B cell (primary cell): ENCODE measurements at regions not wholly inside any gene's neighbourhood (a gene's known extent, or its start where the extent isn't known, plus 50 kb on each side); places are given as distances from the start of the nearest gene placed in this dataset.

Experiments used
- ATAC-seq: fragments of 200-7000 bp; cut with Tn5 transposase; one replicate; pipeline ENCODE4 v1.10.0; 2021; ENCODE audit warnings: low read depth, mild to moderate bottlenecking, moderate number of reproducible peaks, moderate library complexity
- CTCF ChIA-PET: fragments of 350-600 bp; sonication (Branson Sonifier 250); formaldehyde crosslinking; loops from one replicate; lab custom pipeline; 2021; ENCODE audit warnings: antibody characterized with exemption, inconsistent platforms; lab: Charles Lee
- POLR2A ChIA-PET: fragments of 350-600 bp; sonication (Branson Sonifier 250); formaldehyde crosslinking; loops from one replicate; lab custom pipeline; 2021; ENCODE audit warnings: antibody characterized with exemption; lab: Charles Lee
- DNase-seq: peaks from one replicate; pipeline ENCODE4 v3.0.0; 2013
- H2AFZ ChIP-seq: 2 replicates; pipeline ENCODE4 v1.6.1; 2012; ENCODE audit warnings: mild to moderate bottlenecking, low read depth, low read length; ENCODE audit not compliant: insufficient read depth, poor library complexity, severe bottlenecking
- H3K27ac ChIP-seq, 2 donors: 1 replicate in 1 of 2; 2 replicates in 1 of 2; pipeline ENCODE4 v1.5.1; 2012 to 2013; ENCODE audit warnings: low read length in 2 of 2, mild to moderate bottlenecking in 2 of 2, moderate library complexity in 1 of 2
- H3K27me3 ChIP-seq, 4 experiments: fragments of 200-600 bp in 1 of 4; sonication (generic) in 1 of 4; replicated peaks in 1 of 4; 1 replicate in 2 of 4; 2 replicates in 2 of 4; pipeline versions ENCODE4 v1.6.1 to v1.7.0; 2013 to 2016; ENCODE audit warnings: low read length in 3 of 4, mild to moderate bottlenecking in 2 of 4, mixed read lengths in 1 of 4, moderate library complexity in 1 of 4; ENCODE audit not compliant: insufficient read depth in 4 of 4, control insufficient read depth in 3 of 4; ENCODE audit errors: control extremely low read depth in 1 of 4
- H3K36me3 ChIP-seq, 2 experiments: replicated peaks in 1 of 2; 1 replicate in 1 of 2; 2 replicates in 1 of 2; pipeline versions ENCODE4 v1.6.1 to v1.7.1; 2013; ENCODE audit warnings: low read length in 1 of 2; ENCODE audit not compliant: insufficient read depth in 2 of 2, control insufficient read depth in 1 of 2; ENCODE audit errors: control extremely low read depth in 1 of 2, extremely low read depth in 1 of 2
- H3K4me1 ChIP-seq, 2 donors: fragments of 200-600 bp in 1 of 2; sonication (generic) in 1 of 2; 1 replicate in 1 of 2; 2 replicates in 1 of 2; pipeline versions ENCODE4 v1.5.1 to v1.6.1; 2013 to 2017; ENCODE audit warnings: low read length in 2 of 2; ENCODE audit not compliant: control insufficient read depth in 2 of 2, insufficient read depth in 2 of 2
- H3K4me2 ChIP-seq: replicated peaks from 2 replicates; pipeline ENCODE3; 2012; ENCODE audit warnings: mild to moderate bottlenecking, low read depth, low read length; ENCODE audit not compliant: poor library complexity, severe bottlenecking
- H3K4me3 ChIP-seq, 5 experiments: fragments of 200-600 bp in 1 of 5; sonication (generic) in 1 of 5; 1 replicate in 3 of 5; 2 replicates in 2 of 5; pipeline versions ENCODE4 v1.5.1 to v1.7.0; 2011 to 2016; ENCODE audit warnings: low read length in 4 of 5, mild to moderate bottlenecking in 4 of 5, low read depth in 2 of 5, control low read depth in 1 of 5, moderate library complexity in 1 of 5; ENCODE audit not compliant: insufficient read depth in 1 of 5; ENCODE audit errors: control extremely low read depth in 1 of 5, extremely low read depth in 1 of 5
- H3K79me2 ChIP-seq: fragments of 200-600 bp; sonication (generic); one replicate; pipeline ENCODE4 v1.6.0; 2016; ENCODE audit warnings: low read length; ENCODE audit not compliant: control insufficient read depth, insufficient read depth
- H3K9ac ChIP-seq: fragments of 200-600 bp; sonication (generic); 2 replicates; pipeline ENCODE4 v1.6.1; 2017; ENCODE audit warnings: mild to moderate bottlenecking, low read length, moderate library complexity
- H3K9me3 ChIP-seq, 3 donors: one replicate each; pipeline versions ENCODE4 v1.6.1 to v1.7.1; 2013; ENCODE audit warnings: low read length in 2 of 3; ENCODE audit not compliant: control insufficient read depth in 2 of 3, insufficient read depth in 1 of 3; ENCODE audit errors: control extremely low read depth in 1 of 3
- H4K20me1 ChIP-seq: 2 replicates; pipeline ENCODE4 v1.6.0; 2012; ENCODE audit warnings: mild to moderate bottlenecking, low read length; ENCODE audit not compliant: insufficient read depth, control insufficient read depth, poor library complexity, severe bottlenecking
- H3K27ac Mint-ChIP-seq: one replicate; pipeline ENCODE4 v1.8.0; 2021; ENCODE audit warnings: mixed read lengths
- H3K27me3 Mint-ChIP-seq: one replicate; pipeline ENCODE4 v1.8.0; 2021; ENCODE audit warnings: mixed read lengths
- H3K4me1 Mint-ChIP-seq: one replicate; pipeline ENCODE4 v1.8.0; 2021; ENCODE audit warnings: mixed read lengths
- H3K4me3 Mint-ChIP-seq: one replicate; pipeline ENCODE4 v1.8.0; 2021; ENCODE audit warnings: mixed read lengths
- H3K9me3 Mint-ChIP-seq: one replicate; pipeline ENCODE4 v1.8.0; 2022; ENCODE audit warnings: mixed read lengths; ENCODE audit not compliant: insufficient read depth
- CTCF ChIP-seq: fragments of 200-600 bp; IDR thresholded peaks from one replicate; pipeline ENCODE4 v1.8.0; 2022; ENCODE audit warnings: antibody characterized with exemption, mild to moderate bottlenecking
- EZH2 ChIP-seq: IDR thresholded peaks from 2 replicates; pipeline ENCODE4 v1.6.1; 2012; ENCODE audit warnings: borderline replicate concordance, low read depth, mild to moderate bottlenecking, moderate library complexity, low read length; ENCODE audit not compliant: insufficient read depth, poor library complexity, severe bottlenecking
- WGBS: methylation state at CpG from one replicate; pipeline ENCODE4 v1.1.5; 2013; ENCODE audit warnings: missing lambda C conversion rate; ENCODE audit not compliant: insufficient coverage; 5-methylcytosine and 5-hydroxymethylcytosine counted together
- intact Hi-C: fragments of 100-400 bp; cut with micrococcal nuclease; formaldehyde crosslinking; loops from one replicate; pipeline ENCODE4 v1.10.0; 2022

- intact Hi-C loops, result no loop called here
- no peaks in the 10 kb centered on the region for H4K20me1 ChIP-seq
- Mint-ChIP-seq H3K9me3 (no peaks in the 10 kb centered on the region), H3K4me3 (no peak overlapping the region), H3K4me1 (peaks cover 3% of the 10 kb centered on the region), H3K27me3 (no peaks in the 10 kb centered on the region), H3K27ac (no peak overlapping the region)
- H3K79me2 ChIP-seq, result no peaks in the 10 kb centered on the region
- no peak overlapping the region for H3K9ac ChIP-seq
- TF ChIP-seq CTCF (no peak), EZH2 (no peak)
- H3K27ac ChIP-seq, result no peak overlapping the region
- H3K36me3 ChIP-seq, result no peaks in the 10 kb centered on the region
- H3K4me1 ChIP-seq, result no peaks in the 10 kb centered on the region
- CTCF ChIA-PET, result no interaction called here
- H2AFZ ChIP-seq, result no peak overlapping the region
- DNase-seq, result no peak
- H3K9me3 ChIP-seq, result no peaks in the 10 kb centered on the region
- H3K27me3 ChIP-seq, result no peaks in the 10 kb centered on the region
- no peak overlapping the region for H3K4me2 ChIP-seq
- H3K4me3 ChIP-seq, result no peak overlapping the region
- POLR2A ChIA-PET, result no interaction called here
- WGBS, result no CpG with 5 or more reads among the region's 1 CpG
- no peak for ATAC-seq
Measured at GRCh38 chr4:100929758-100930157, 411.9 kb upstream of the EMCN start.

- Mint-ChIP-seq H3K9me3 (no peaks in the 10 kb centered on the region), H3K4me1 (peaks cover 3% of the 10 kb centered on the region), H3K27ac (no peak overlapping the region), H3K4me3 (no peak overlapping the region), H3K27me3 (no peaks in the 10 kb centered on the region)
- H4K20me1 ChIP-seq, result no peaks in the 10 kb centered on the region
- CTCF ChIA-PET, result no interaction called here
- H2AFZ ChIP-seq, result no peak overlapping the region
- H3K4me3 ChIP-seq, result no peak overlapping the region
- H3K79me2 ChIP-seq, result no peaks in the 10 kb centered on the region
- no peaks in the 10 kb centered on the region for H3K27me3 ChIP-seq
- DNase-seq (no peak), ATAC-seq (no peak)
- POLR2A ChIA-PET, result no interaction called here
- H3K36me3 ChIP-seq, result no peaks in the 10 kb centered on the region
- intact Hi-C loops, result no loop called here
- no peak overlapping the region for H3K27ac ChIP-seq
- H3K9ac ChIP-seq, result no peak overlapping the region
- no peaks in the 10 kb centered on the region for H3K4me1 ChIP-seq
- no peak overlapping the region for H3K4me2 ChIP-seq
- no peak for TF ChIP-seq EZH2
- no peak for TF ChIP-seq CTCF
- WGBS, result 93% methylated on average over 1 of the region's 1 CpG
- H3K9me3 ChIP-seq, result no peaks in the 10 kb centered on the region
Measured at GRCh38 chr4:100929135-100929534, 411.3 kb upstream of the EMCN start.
